PC-9 (cell line): ENCODE measurements at regions not wholly inside any gene's neighbourhood (a gene's known extent, or its start where the extent isn't known, plus 50 kb on each side); places are given as distances from the start of the nearest gene placed in this dataset.
"Not testable (repeated sequence)": the region's sequence is repeated elsewhere in the genome, so short reads cannot be mapped to it uniquely, and the experiment has no call there.

Experiments used
- BruUV-seq: library from RNA; stranded (reverse); fragments of 400-500 nt; replicated peaks from 2 replicates; lab custom pipeline; 2021; lab: Mats Ljungman, UMichigan
- CTCF ChIA-PET: fragments of 300-600 bp; sonication (Branson Sonifier 250); formaldehyde crosslinking; loops from one replicate; lab custom pipeline; 2022; ENCODE audit warnings: antibody characterized with exemption; lab: Charles Lee
- POLR2A ChIA-PET: fragments of 300-600 bp; sonication (Branson Sonifier 250); formaldehyde crosslinking; loops from one replicate; lab custom pipeline; 2022; ENCODE audit warnings: antibody characterized with exemption; ENCODE audit not compliant: unreplicated experiment; lab: Charles Lee
- DNase-seq, 2 experiments: peaks; one replicate each; pipeline versions ENCODE4 v3.0.0 to v3.0.0-alpha.2; 2015 to 2022; ENCODE audit warnings: mixed read lengths in 1 of 2
- H2AFZ ChIP-seq: fragments of 200-600 bp; sonication (generic); 2 replicates; pipeline ENCODE4 v1.8.1; 2017; ENCODE audit warnings: antibody characterized with exemption
- H3F3A ChIP-seq: fragments of 200-600 bp; sonication (generic); 2 replicates; pipeline ENCODE4 v1.8.1; 2017; ENCODE audit warnings: antibody characterized with exemption, mild to moderate bottlenecking, low read depth; ENCODE audit not compliant: insufficient read depth
- H3K27ac ChIP-seq: fragments of 200-600 bp; sonication (generic); 2 replicates; pipeline ENCODE4 v1.6.1; 2016; ENCODE audit warnings: mixed run types
- H3K27me3 ChIP-seq: fragments of 200-600 bp; sonication (generic); 2 replicates; pipeline ENCODE4 v1.6.1; 2016; ENCODE audit warnings: low read depth, mixed run types; ENCODE audit not compliant: insufficient read depth
- H3K36me3 ChIP-seq: fragments of 200-600 bp; sonication (generic); 2 replicates; pipeline ENCODE4 v1.6.1; 2016; ENCODE audit warnings: low read depth, mixed run types
- H3K4me1 ChIP-seq: fragments of 200-600 bp; sonication (generic); replicated peaks from 2 replicates; pipeline ENCODE4 v1.6.1; 2016; ENCODE audit warnings: mixed run types; ENCODE audit not compliant: insufficient read depth
- H3K4me2 ChIP-seq: fragments of 200-600 bp; sonication (generic); 2 replicates; pipeline ENCODE4 v1.6.1; 2017; ENCODE audit warnings: mixed run types
- H3K4me3 ChIP-seq: fragments of 200-600 bp; sonication (generic); 2 replicates; pipeline ENCODE4 v1.6.1; 2016; ENCODE audit warnings: mixed run types
- H3K79me2 ChIP-seq: fragments of 200-600 bp; sonication (generic); 2 replicates; pipeline ENCODE4 v1.6.1; 2017; ENCODE audit warnings: low read depth, mixed run types
- H3K9me2 ChIP-seq: fragments of 200-600 bp; sonication (generic); 2 replicates; pipeline ENCODE4 v1.8.1; 2017; ENCODE audit warnings: mild to moderate bottlenecking; ENCODE audit not compliant: insufficient read depth
- H3K9me3 ChIP-seq: fragments of 200-600 bp; sonication (generic); 2 replicates; pipeline ENCODE4 v1.8.1; 2016; ENCODE audit warnings: low read depth; ENCODE audit not compliant: insufficient read depth
- H4K20me1 ChIP-seq: fragments of 200-600 bp; sonication (generic); 2 replicates; pipeline ENCODE4 v1.8.1; 2017; ENCODE audit not compliant: insufficient read depth
- EZH2 ChIP-seq: fragments of 200-600 bp; sonication (generic); IDR thresholded peaks from 2 replicates; pipeline ENCODE4 v1.8.0; 2017; ENCODE audit warnings: antibody characterized with exemption, low read depth
- intact Hi-C: fragments of 100-400 bp; cut with micrococcal nuclease; formaldehyde crosslinking; loops from one replicate; pipeline ENCODE4 v1.10.0; 2022; ENCODE audit not compliant: unreplicated experiment
- TF ChIP-seq, protein P1 (sequence below): fragments of 200-600 bp; sonication (generic); conservative IDR thresholded peaks from 2 replicates; pipeline ENCODE4 v1.6.1; 2017; ENCODE audit warnings: mixed run types, antibody characterized with exemption, mild to moderate bottlenecking, moderate library complexity

DNA sequence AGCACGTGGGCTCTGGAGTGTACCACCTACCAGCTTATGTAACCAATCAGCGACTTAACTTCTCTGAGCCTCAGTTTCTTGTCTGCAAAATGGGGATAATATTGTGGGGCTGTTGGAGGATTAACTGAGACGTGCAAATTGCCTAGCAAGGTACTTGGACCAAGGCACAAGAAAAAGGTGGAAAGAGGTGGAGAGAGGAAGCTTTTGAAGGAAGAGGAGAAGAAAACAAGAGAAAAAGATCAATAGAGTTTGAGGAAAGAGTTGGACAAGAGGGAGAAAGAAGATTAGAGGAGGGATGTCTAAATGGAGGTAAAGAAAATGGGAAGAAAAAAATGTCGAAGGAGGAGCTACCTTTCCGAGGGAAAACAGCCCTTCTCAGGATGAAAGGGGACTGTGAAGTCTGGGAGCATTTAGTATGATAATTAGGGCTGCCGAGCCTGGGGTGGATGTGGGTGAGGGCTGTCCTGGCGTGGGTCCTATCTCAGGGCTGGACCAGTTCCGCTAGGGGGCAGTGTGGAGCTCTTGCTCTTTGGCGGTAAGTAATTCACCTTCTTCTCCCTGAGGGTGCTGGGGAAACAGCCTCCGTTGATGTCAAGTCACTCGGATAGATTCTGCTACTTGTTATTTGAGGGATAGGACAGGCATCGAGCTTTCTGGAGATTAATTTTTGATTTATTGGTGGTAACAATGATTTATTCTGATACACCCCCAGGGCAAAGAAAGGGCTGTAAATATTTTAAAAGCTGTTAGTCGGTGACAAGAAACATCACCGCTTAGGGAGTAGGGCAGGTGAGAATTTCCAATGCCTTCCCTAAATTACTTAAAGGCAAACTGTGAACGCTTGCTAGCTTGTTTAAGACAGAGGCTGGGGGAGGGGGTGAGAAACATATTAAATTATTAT is 79.0 kb upstream of the NFASC start:
- POLR2A ChIA-PET, result no interaction called here
- Histone ChIP-seq H3K27ac (no peak overlapping the region), H2AFZ (no peak overlapping the region), H4K20me1 (no peaks in the 10 kb centered on the region), H3K79me2 (no peaks in the 10 kb centered on the region), H3K4me3 (no peak overlapping the region), H3K9me2 (no peaks in the 10 kb centered on the region), H3K4me2 (no peak overlapping the region), H3K27me3 (0 out of 2 replicates have a peak, but pooled peaks cover 27% of the 10 kb centered on the region), H3F3A (no peaks in the 10 kb centered on the region), H3K36me3 (no peaks in the 10 kb centered on the region), H3K9me3 (no peaks in the 10 kb centered on the region), H3K4me1 (no peaks in the 10 kb centered on the region)
- TF ChIP-seq, protein P1, sequence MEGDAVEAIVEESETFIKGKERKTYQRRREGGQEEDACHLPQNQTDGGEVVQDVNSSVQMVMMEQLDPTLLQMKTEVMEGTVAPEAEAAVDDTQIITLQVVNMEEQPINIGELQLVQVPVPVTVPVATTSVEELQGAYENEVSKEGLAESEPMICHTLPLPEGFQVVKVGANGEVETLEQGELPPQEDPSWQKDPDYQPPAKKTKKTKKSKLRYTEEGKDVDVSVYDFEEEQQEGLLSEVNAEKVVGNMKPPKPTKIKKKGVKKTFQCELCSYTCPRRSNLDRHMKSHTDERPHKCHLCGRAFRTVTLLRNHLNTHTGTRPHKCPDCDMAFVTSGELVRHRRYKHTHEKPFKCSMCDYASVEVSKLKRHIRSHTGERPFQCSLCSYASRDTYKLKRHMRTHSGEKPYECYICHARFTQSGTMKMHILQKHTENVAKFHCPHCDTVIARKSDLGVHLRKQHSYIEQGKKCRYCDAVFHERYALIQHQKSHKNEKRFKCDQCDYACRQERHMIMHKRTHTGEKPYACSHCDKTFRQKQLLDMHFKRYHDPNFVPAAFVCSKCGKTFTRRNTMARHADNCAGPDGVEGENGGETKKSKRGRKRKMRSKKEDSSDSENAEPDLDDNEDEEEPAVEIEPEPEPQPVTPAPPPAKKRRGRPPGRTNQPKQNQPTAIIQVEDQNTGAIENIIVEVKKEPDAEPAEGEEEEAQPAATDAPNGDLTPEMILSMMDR, result peak; percentile 85
- TF ChIP-seq EZH2, result no peak
- DNase-seq, result peak in 1 of 2 experiments; percentile 59
- intact Hi-C loops, result no loop called here
- CTCF ChIA-PET, result interaction anchor here (0.7 to 1.4 kb wide), 6 partner anchors 12 to 714 kb away, joined by 3 to 20 read pairs (median 5); no protein-coding TSS in a partner anchor
- no TSS peak for BruUV-seq

- Histone ChIP-seq H2AFZ (no peak overlapping the region), H3K4me1 (no peaks in the 10 kb centered on the region)
- POLR2A ChIA-PET, result no interaction called here
These were observed 78.3 kb upstream of the NFASC start for GRCh38 chr1:204792354-204792692.

DNA sequence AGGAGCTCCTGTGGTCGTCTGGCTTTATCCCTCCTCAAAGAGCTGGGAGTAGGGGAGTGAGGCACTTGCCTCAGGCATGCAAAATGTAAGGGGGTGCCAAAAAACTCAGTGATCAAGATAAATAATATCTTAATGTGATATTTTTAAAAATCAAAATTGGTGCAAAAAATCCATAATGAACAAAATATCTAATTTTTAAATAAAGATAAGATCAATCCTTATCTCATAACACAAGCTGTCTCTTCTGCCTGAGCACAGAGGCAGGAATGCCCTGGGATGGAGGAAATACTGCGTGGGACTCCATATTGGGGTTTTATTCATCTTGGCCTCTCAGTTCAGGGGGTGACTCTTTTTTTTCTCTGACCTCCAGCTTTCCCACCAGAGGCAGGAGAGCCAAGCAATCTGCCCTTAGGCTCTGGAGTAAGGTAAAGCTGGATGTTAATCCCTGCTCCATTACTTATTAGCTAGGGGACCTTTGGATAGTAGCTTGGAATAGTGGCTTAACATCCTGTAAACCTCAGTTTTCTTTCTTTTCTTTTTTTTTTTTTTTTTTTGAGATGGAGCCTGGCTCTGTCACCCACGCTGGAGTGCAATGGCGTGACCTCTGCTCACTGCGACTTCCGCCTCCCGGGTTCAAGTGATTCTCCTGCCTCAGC is 77.3 kb upstream of the NFASC start:
- 0 out of 2 replicates have a peak, but pooled peaks cover 19% of the 10 kb centered on the region for H3K27me3 ChIP-seq
- H3K4me3 ChIP-seq, result no peak overlapping the region
- no peak overlapping the region for H2AFZ ChIP-seq
- no peaks in the 10 kb centered on the region for H3K79me2 ChIP-seq
- H3K9me2 ChIP-seq, result no peaks in the 10 kb centered on the region
- H3K4me1 ChIP-seq, result no peaks in the 10 kb centered on the region
- intact Hi-C loops, result no loop called here
- no peak for DNase-seq
- no peak overlapping the region for H3K4me2 ChIP-seq
- TF ChIP-seq EZH2, result no peak
- TF ChIP-seq, protein P1, result no peak
- no TSS peak for BruUV-seq
- CTCF ChIA-PET, result interaction anchor here (0.6 kb wide), 1 partner anchor 30 kb away, joined by 6 read pairs; no protein-coding TSS in a partner anchor
- no peaks in the 10 kb centered on the region for H3F3A ChIP-seq
- POLR2A ChIA-PET, result interaction anchor here (0.6 kb wide), 1 partner anchor 97 kb away, joined by 5 read pairs; no protein-coding TSS in a partner anchor
- H3K9me3 ChIP-seq, result no peaks in the 10 kb centered on the region
- no peak overlapping the region for H3K27ac ChIP-seq
- H4K20me1 ChIP-seq, result no peaks in the 10 kb centered on the region
- no peaks in the 10 kb centered on the region for H3K36me3 ChIP-seq

More at GRCh38 chr1:204792354-204792692, 78.3 kb upstream of the NFASC start:
- Histone ChIP-seq H3K4me3 (no peak overlapping the region), H3F3A (no peaks in the 10 kb centered on the region), H3K36me3 (no peaks in the 10 kb centered on the region), H4K20me1 (no peaks in the 10 kb centered on the region), H3K79me2 (no peaks in the 10 kb centered on the region), H3K9me3 (no peaks in the 10 kb centered on the region), H3K4me2 (no peak overlapping the region), H3K27ac (no peak overlapping the region), H3K27me3 (0 out of 2 replicates have a peak, but pooled peaks cover 27% of the 10 kb centered on the region), H3K9me2 (no peaks in the 10 kb centered on the region)
- no TSS peak for BruUV-seq
- no peak for DNase-seq
- CTCF ChIA-PET, result interaction anchor here (1.1 to 1.4 kb wide), 2 partner anchors 15 to 227 kb away, joined by 3 to 5 read pairs; no protein-coding TSS in a partner anchor
- intact Hi-C loops, result no loop called here
- TF ChIP-seq EZH2, result no peak
- TF ChIP-seq, protein P1, result no peak

GRCh38 chr1:204796886-204797285 is 73.8 kb upstream of the NFASC start:
- H3K9me3 ChIP-seq, H4K20me1 ChIP-seq, H3K4me1 ChIP-seq, POLR2A ChIA-PET, H3K4me2 ChIP-seq, H3K27me3 ChIP-seq, H3K36me3 ChIP-seq, H3K79me2 ChIP-seq, H3K9me2 ChIP-seq, CTCF ChIA-PET, DNase-seq, BruUV-seq, H3K4me3 ChIP-seq, intact Hi-C loops, H2AFZ ChIP-seq, H3F3A ChIP-seq, H3K27ac ChIP-seq: not testable (repeated sequence)
